HepG2 (cell line): ENCODE measurements at regions not wholly inside any gene's neighbourhood (a gene's known extent, or its start where the extent isn't known, plus 50 kb on each side); places are given as distances from the start of the nearest gene placed in this dataset.
A peak's percentile ranks its signal among the peaks of the same experiment; 100 is the strongest.

Experiments
- ATAC-seq: fragments of 200-7000 bp; cut with Tn5 transposase; 3 replicates; pipeline ENCODE4 v1.9.1; 2020; ENCODE audit warnings: mild to moderate bottlenecking, moderate library complexity
- BruUV-seq: library from RNA; stranded (reverse); fragments of 400-500 nt; replicated peaks from 2 replicates; lab custom pipeline; 2021; lab: Mats Ljungman, UMichigan
- CTCF ChIA-PET: fragments of 300-600 bp; formaldehyde crosslinking; extraction: SDS; loops from one replicate; lab custom pipeline; 2021; ENCODE audit warnings: low total read pairs, inconsistent platforms, low intra/inter-chr PET ratio; lab: Yijun Ruan, JAX
- POLR2A ChIA-PET: fragments of 350-600 bp; sonication (Branson Sonifier 250); formaldehyde crosslinking; loops from one replicate; lab custom pipeline; 2020; ENCODE audit warnings: antibody characterized with exemption, inconsistent platforms; lab: Yijun Ruan, JAX
- DNase-seq: peaks from one replicate; pipeline ENCODE4 v3.0.0-alpha.2; 2015; ENCODE audit warnings: low spot score
- FAIRE-seq: peaks from 3 replicates; lab custom pipeline; 2011; peaks lifted over from hg19 to GRCh38; lab: Jason Lieb, UNC
- H2AFZ ChIP-seq: one replicate; pipeline ENCODE4 v1.6.1; 2011; ENCODE audit warnings: low read length, inconsistent platforms
- H3K27ac ChIP-seq: fragments of 300-600 bp; 3 replicates; pipeline ENCODE4 v1.8.0; 2011; ENCODE audit warnings: mixed run types, mild to moderate bottlenecking, mixed read lengths, low read length, inconsistent platforms; ENCODE audit not compliant: insufficient read depth; ENCODE audit errors: extremely low read length
- H3K27me3 ChIP-seq, 2 experiments: fragments of 200-600 bp in 1 of 2; 2 replicates in 1 of 2; 3 replicates in 1 of 2; pipeline versions ENCODE4 v1.6.0 to v1.8.0; 2011; ENCODE audit warnings: low read length in 2 of 2, mild to moderate bottlenecking in 2 of 2, moderate library complexity in 2 of 2, inconsistent platforms in 1 of 2; ENCODE audit not compliant: insufficient read depth in 2 of 2, control insufficient read depth in 1 of 2
- H3K36me3 ChIP-seq, 2 experiments: fragments of 200-600 bp in 1 of 2; replicated peaks in 1 of 2; 2 replicates in 1 of 2; 3 replicates in 1 of 2; pipeline versions ENCODE4 v1.5.1 to v1.8.0; 2011; ENCODE audit warnings: low read length in 2 of 2, inconsistent platforms in 1 of 2; ENCODE audit not compliant: insufficient read depth in 2 of 2, control insufficient read depth in 1 of 2
- H3K4me1 ChIP-seq: 2 replicates; pipeline ENCODE4 v1.5.1; 2012; ENCODE audit warnings: low read length, inconsistent platforms; ENCODE audit not compliant: insufficient read depth
- H3K4me2 ChIP-seq: 2 replicates; pipeline ENCODE4 v1.6.0; 2011; ENCODE audit warnings: low read depth, low read length, inconsistent platforms
- H3K4me3 ChIP-seq, 3 experiments: fragments of 200-600 bp in 1 of 3; sonication (generic), shearing (Covaris generic) in 1 of 3; replicated peaks in 1 of 3; 2 replicates each; pipeline ENCODE4 v1.5.1; 2011 to 2016; ENCODE audit warnings: low read length in 3 of 3, inconsistent platforms in 2 of 3, low read depth in 2 of 3, mild to moderate bottlenecking in 2 of 3, control low read depth in 1 of 3, mixed read lengths in 1 of 3; ENCODE audit not compliant: insufficient read depth in 1 of 3
- H3K79me2 ChIP-seq: one replicate; pipeline ENCODE4 v1.6.1; 2011; ENCODE audit warnings: low read length, inconsistent platforms; ENCODE audit not compliant: insufficient read depth
- H3K9ac ChIP-seq: 2 replicates; pipeline ENCODE4 v1.6.0; 2011; ENCODE audit warnings: mild to moderate bottlenecking, low read depth, low read length, inconsistent platforms; ENCODE audit not compliant: insufficient read depth
- H3K9me3 ChIP-seq: 2 replicates; pipeline ENCODE4 v1.5.1; 2012; ENCODE audit warnings: mild to moderate bottlenecking, low read length
- H4K20me1 ChIP-seq: 2 replicates; pipeline ENCODE4 v1.6.0; 2011; ENCODE audit warnings: inconsistent platforms, mild to moderate bottlenecking, low read length, moderate library complexity; ENCODE audit not compliant: insufficient read depth
- CTCF ChIP-seq: sonication (generic); formaldehyde crosslinking; IDR thresholded peaks from 2 replicates; pipeline ENCODE4 v1.5.0; 2020; ENCODE audit warnings: mild to moderate bottlenecking, missing genetic modification reagents, moderate library complexity
- GABPB1 ChIP-seq: IDR thresholded peaks from 2 replicates; pipeline ENCODE4 v1.6.1; 2016; ENCODE audit warnings: mild to moderate bottlenecking, missing genetic modification reagents, moderate library complexity, missing compliant biosample characterization
- MEIS1 ChIP-seq: sonication (generic); formaldehyde crosslinking; IDR thresholded peaks from 2 replicates; pipeline ENCODE4 v1.9.0; 2021; ENCODE audit warnings: mild to moderate bottlenecking, missing genetic modification reagents, moderate library complexity, borderline replicate concordance
- RAD21 ChIP-seq: fragments of 450-650 bp; formaldehyde crosslinking; IDR thresholded peaks from 2 replicates; pipeline ENCODE4 v1.5.0; 2020; ENCODE audit warnings: mild to moderate bottlenecking
- SALL1 ChIP-seq: sonication (generic); formaldehyde crosslinking; IDR thresholded peaks from 2 replicates; pipeline ENCODE4 v1.8.0; 2022; ENCODE audit warnings: mild to moderate bottlenecking, missing genetic modification reagents
- SMC3 ChIP-seq: IDR thresholded peaks from 2 replicates; pipeline ENCODE4 v1.6.1; 2011; ENCODE audit warnings: low read length, improper control_type of control experiment
- XRCC5 ChIP-seq: fragments of 200-400 bp; formaldehyde crosslinking; optimal IDR thresholded peaks from 2 replicates; pipeline ENCODE3; 2017; ENCODE audit warnings: mild to moderate bottlenecking, low read length
- ZNF20 ChIP-seq: sonication (generic); formaldehyde crosslinking; IDR thresholded peaks from 2 replicates; pipeline ENCODE4 v1.4.0; 2020; ENCODE audit warnings: mild to moderate bottlenecking, moderate library complexity, missing genetic modification reagents
- ZNF263 ChIP-seq: sonication (generic); formaldehyde crosslinking; IDR thresholded peaks from 2 replicates; pipeline ENCODE4 v1.4.0; 2020; ENCODE audit warnings: missing genetic modification reagents
- ZNF274 ChIP-seq: sonication (generic); formaldehyde crosslinking; IDR thresholded peaks from 2 replicates; pipeline ENCODE4 v1.5.1; 2020; ENCODE audit warnings: mild to moderate bottlenecking, missing genetic modification reagents
- ZNF30 ChIP-seq: sonication (generic); formaldehyde crosslinking; IDR thresholded peaks from 2 replicates; pipeline ENCODE4 v1.5.0; 2020; ENCODE audit warnings: mild to moderate bottlenecking, missing genetic modification reagents
- ZNF550 ChIP-seq: sonication (generic); formaldehyde crosslinking; IDR thresholded peaks from 2 replicates; pipeline ENCODE4 v1.4.0; 2020; ENCODE audit warnings: mild to moderate bottlenecking, missing genetic modification reagents, borderline replicate concordance
- ZNF556 ChIP-seq: sonication (generic); formaldehyde crosslinking; IDR thresholded peaks from 2 replicates; pipeline ENCODE4 v1.4.0; 2020; ENCODE audit warnings: mild to moderate bottlenecking, missing genetic modification reagents, borderline replicate concordance
- ZNF687 ChIP-seq: sonication (generic); formaldehyde crosslinking; IDR thresholded peaks from 2 replicates; pipeline ENCODE4 v1.5.1; 2020; ENCODE audit warnings: mild to moderate bottlenecking, missing genetic modification reagents, moderate library complexity
- ZNF772 ChIP-seq: sonication (generic); formaldehyde crosslinking; IDR thresholded peaks from 2 replicates; pipeline ENCODE4 v1.5.0; 2020; ENCODE audit warnings: mild to moderate bottlenecking, missing genetic modification reagents
- WGBS: methylation state at CpG from one replicate; pipeline ENCODE4 v1.1.6; 2017; ENCODE audit warnings: low lambda C conversion rate; 5-methylcytosine and 5-hydroxymethylcytosine counted together
- in situ Hi-C: cut with HindIII; loops from 2 replicates; pipeline ENCODE4 v1.10.0; 2017; ENCODE audit warnings: low pct_unique_long_range_greater_than_20kb; ENCODE audit not compliant: extremely low pct_ligation_motif_present
- intact Hi-C: fragments of 100-400 bp; cut with micrococcal nuclease; formaldehyde crosslinking; loops from one replicate; pipeline ENCODE4 v1.10.0; 2022; ENCODE audit not compliant: unreplicated experiment

- peak overlapping the region; percentile 3; the same call in 1 of the 2 replicates for H3K9ac ChIP-seq
- H3K36me3 ChIP-seq = no peaks in the 10 kb centered on the region
- FAIRE-seq = no peak
- no peaks in the 10 kb centered on the region for H4K20me1 ChIP-seq
- DNase-seq = peak; percentile 40
- H3K4me3 ChIP-seq = peak overlapping the region in 1 of 3 experiments; percentile 65; a peak in 2 of 6 replicates
- ATAC-seq = peak; percentile 93
- intact Hi-C loops = loop anchor here (2.0 kb wide), 1 partner anchor 56 kb away; no protein-coding TSS in a partner anchor
- no peaks in the 10 kb centered on the region for H3K79me2 ChIP-seq
- no peak overlapping the region for H2AFZ ChIP-seq
- CTCF ChIA-PET = interaction anchor here (1.6 kb wide), 1 partner anchor 42 kb away, joined by 7 read pairs; no protein-coding TSS in a partner anchor
- POLR2A ChIA-PET = interaction anchor here (0.9 to 1.4 kb wide), 3 partner anchors 23 to 50 kb away, joined by 3 read pairs; no protein-coding TSS in a partner anchor
- peak overlapping the region; percentile 48 for H3K27ac ChIP-seq
- in situ Hi-C loops = no loop called here
- peaks cover 65% of the 10 kb centered on the region for H3K4me1 ChIP-seq
- WGBS = 21% methylated on average over 6 of the region's 11 CpGs
- H3K4me2 ChIP-seq = peak overlapping the region; percentile 73
- no peaks in the 10 kb centered on the region for H3K9me3 ChIP-seq
- BruUV-seq = no TSS peak
- peaks cover 0 to 9% of the 10 kb centered on the region in 2 experiments; a peak in 1 of 5 replicates for H3K27me3 ChIP-seq
- no peak for TF ChIP-seq ZNF274
- TF ChIP-seq ZNF556 (CRISPR knock-in tag) = 0 out of 2 replicates have a peak, but pooled peaks have one; percentile 30
- TF ChIP-seq ZNF30 (CRISPR knock-in tag) = no peak
- 0 out of 2 replicates have a peak, but pooled peaks have one; percentile 7 for TF ChIP-seq SMC3
- TF ChIP-seq CTCF (CRISPR knock-in tag) = peak; percentile 94
- TF ChIP-seq ZNF550 (CRISPR knock-in tag) = 0 out of 2 replicates have a peak, but pooled peaks have one; percentile 38
- peak; percentile 69 for TF ChIP-seq XRCC5
- peak; percentile 48 for TF ChIP-seq ZNF687 (CRISPR knock-in tag)
- TF ChIP-seq GABPB1 (CRISPR knock-in tag) = 0 out of 2 replicates have a peak, but pooled peaks have one; percentile 5
- peak; percentile 40; the same call in 1 of the 2 replicates for TF ChIP-seq SALL1 (CRISPR knock-in tag)
- TF ChIP-seq MEIS1 (CRISPR knock-in tag) = peak; percentile 45; the same call in 1 of the 2 replicates
- TF ChIP-seq ZNF772 = no peak
- TF ChIP-seq ZNF263 (CRISPR knock-in tag) = peak; percentile 50; the same call in 1 of the 2 replicates
- TF ChIP-seq ZNF20 (CRISPR knock-in tag) = no peak
- TF ChIP-seq RAD21 (CRISPR knock-in tag) = peak; percentile 79
Observed at GRCh38 chr22:22060200-22061084, 77.9 kb upstream of the TOP3B start.
